Epithelial cell of proximal tubule (primary cell): ENCODE measurements at regions not wholly inside any gene's neighbourhood (a gene's known extent, or its start where the extent isn't known, plus 50 kb on each side); places are given as distances from the start of the nearest gene placed in this dataset.

Source experiments
- DNase-seq: peaks from one replicate; pipeline ENCODE4 v3.0.0-alpha.2; 2011; ENCODE audit warnings: low read depth
- H3K4me3 ChIP-seq: 2 replicates; pipeline ENCODE4 v1.5.1; 2011; ENCODE audit warnings: low read depth, mild to moderate bottlenecking, low read length
- CTCF ChIP-seq: conservative IDR thresholded peaks from 2 replicates; pipeline ENCODE4 v1.5.1; 2012; ENCODE audit warnings: low read depth, mild to moderate bottlenecking, low read length

DNA sequence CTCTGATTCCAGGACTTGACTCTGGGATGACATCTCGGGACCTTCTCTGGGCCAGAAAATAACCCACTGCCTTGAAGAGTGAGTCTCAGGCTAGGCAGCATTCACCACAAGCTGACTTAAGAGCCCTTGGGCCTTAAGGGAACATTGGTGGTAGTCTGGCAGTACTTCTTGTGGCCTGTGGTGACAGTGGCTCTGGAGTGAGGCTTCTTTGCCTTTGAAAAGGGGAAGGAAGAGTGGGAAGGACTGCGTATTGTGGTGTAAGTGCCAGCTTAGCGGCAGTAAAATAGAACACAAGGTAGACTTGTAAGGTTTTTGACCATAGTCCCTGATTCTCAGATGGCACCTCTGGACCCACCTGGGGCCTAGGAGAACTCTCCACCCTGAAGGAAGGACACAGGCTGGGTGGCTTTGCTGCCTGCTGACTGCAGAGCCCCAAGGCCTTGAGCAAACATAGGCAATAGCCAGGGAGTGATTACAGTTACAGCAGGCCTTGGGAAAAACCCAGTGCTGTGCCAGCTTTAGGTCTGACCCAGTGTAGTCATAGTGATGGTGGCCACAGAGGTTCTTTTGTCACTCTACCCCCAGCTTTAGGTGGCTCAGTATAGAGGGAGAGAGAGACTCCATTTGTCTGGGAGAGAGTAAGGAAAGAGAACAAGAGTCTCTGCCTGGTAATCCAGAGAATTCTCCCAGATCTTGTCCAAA, 483.9 kb downstream of the SH2D4B start:
- H3K4me3 ChIP-seq = no peak overlapping the region
- no peak for TF ChIP-seq CTCF
- DNase-seq = no peak

DNA sequence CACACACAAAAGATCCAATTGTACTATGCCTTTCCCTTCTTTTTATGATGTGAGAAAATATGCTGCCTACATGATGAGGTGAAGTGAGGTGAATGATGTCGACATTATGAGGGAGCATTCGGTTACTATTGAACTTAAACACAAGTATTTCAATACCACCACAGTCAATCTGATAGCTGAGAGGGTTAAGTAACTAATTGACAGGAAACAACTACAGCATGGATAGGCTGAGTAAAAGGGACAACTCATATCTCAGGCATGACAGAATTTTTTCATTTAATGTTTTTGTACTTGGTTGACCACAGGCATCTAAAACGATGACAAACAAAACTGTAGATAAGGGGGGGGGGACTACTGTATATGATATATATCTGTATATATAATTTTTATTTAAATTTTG, 488.9 kb downstream of the SH2D4B start:
- no peak for TF ChIP-seq CTCF
- no peak for DNase-seq
- H3K4me3 ChIP-seq = no peak overlapping the region

GRCh38 chr10:81027223-81027622, 489.5 kb downstream of the SH2D4B start:
- no peak overlapping the region for H3K4me3 ChIP-seq
- DNase-seq = no peak
- no peak for TF ChIP-seq CTCF

DNA sequence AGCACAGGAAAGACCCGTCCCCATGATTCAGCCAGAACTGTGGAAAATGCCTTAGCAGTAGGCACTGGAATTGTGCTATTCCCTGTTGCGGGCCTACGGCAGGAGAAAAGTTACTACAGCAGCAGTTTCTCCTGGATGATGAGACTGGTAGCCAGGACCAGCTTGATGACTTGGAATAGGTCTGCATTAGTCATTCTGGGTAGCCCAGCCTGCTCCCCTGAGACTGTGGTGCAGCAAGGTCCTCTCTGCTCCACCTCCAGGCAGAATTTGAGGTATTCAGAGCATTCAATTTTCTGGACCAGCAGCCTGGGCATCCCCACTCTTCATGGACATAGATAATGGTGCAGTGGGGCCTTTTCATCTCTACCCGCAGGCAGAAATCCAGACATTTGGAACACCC, 490.0 kb downstream of the SH2D4B start:
- DNase-seq = no peak
- H3K4me3 ChIP-seq = no peak overlapping the region
- TF ChIP-seq CTCF = no peak

DNA sequence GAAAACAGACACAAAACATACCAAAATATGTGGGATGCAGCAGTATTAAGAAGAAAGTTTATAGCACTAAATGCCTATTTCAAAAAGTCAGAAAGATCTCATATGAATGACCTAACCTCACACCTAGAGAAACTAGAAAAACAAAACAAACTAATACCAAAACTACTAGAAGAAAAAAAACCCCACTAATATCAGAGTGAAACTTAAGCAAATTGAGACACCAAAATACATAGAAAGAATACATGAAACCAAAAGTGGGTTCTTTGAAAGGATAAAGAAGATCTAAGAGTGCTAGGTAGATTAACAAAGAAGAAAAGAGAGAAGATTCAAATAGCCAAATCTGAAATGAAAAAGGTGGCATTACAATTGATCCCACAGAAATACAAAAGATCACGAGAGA, 494.1 kb downstream of the SH2D4B start:
- no peak overlapping the region for H3K4me3 ChIP-seq
- DNase-seq = no peak
- TF ChIP-seq CTCF = no peak

GRCh38 chr10:81034383-81034782, 496.7 kb downstream of the SH2D4B start:
- no peak for DNase-seq
- no peak overlapping the region for H3K4me3 ChIP-seq
- no peak for TF ChIP-seq CTCF

DNA sequence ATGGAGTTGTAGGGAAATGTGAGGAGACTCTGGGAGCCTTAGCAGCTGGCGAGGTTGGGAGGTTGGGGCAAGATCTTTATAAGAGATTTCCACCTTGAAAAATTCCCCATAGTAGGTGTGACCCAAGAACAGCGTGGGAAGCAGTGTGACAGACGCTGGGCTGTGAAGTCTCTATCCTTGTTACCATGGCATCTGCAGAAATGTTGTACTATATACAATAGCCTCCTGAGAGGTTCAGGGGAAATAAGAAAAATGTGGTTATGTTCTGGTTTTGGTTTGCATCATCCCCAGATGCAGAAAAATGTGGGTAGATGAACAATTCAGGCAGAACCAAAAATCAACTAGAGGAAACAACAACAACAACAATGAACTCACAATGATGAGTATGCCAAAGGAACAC, 498.6 kb downstream of the SH2D4B start:
- no peak for DNase-seq
- TF ChIP-seq CTCF = no peak
- H3K4me3 ChIP-seq = no peak overlapping the region
